ENCODE measurements at regions not wholly inside any gene's neighbourhood (a gene's known extent, or its start where the extent isn't known, plus 50 kb on each side); places are given as distances from the start of the nearest gene placed in this dataset.

DNA sequence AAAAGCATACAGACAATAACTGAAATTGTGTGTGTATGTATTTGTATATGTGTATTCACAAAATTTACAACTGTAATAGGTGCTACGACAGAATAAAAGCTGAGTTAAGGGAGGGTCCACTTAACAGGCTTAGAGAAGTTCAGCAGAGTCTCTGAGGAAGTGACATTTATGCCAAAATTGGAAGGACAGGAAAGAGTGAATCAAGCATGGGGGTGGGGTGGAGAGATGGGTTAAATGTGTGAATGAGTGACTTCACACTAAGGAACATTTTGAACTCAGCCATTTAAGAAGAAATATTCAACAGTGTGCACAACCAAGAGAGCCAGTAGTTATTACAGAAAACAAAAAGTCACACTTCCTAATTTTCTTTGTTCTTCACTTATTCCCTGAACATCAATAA, 53.8 kb upstream of the RGS1 start:
- peak; percentile 28 to 83 for DNase-seq (ENCODE audit: low read depth in 2 of 2)

DNA sequence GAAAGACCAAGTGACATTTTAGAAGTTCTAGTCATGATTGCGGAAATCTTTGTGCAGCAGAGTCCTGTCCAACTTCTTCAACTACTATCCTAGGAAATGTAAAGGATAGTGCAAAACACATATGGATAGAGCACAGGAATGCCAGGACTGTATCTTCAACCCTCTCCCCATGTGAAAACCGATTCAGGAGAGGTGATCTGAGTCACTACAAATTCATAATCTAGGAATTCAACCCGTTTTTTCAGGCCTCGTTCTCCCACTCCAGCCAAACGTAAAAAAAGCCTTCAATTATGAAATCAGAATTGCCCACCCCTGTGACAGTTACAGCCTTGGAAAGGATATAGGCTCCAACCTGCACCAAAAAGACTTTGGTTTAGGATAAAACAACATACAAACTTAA, 52.9 kb upstream of the RGS1 start:
- DNase-seq (ENCODE audit: low read depth in 2 of 2), result no peak

DNA sequence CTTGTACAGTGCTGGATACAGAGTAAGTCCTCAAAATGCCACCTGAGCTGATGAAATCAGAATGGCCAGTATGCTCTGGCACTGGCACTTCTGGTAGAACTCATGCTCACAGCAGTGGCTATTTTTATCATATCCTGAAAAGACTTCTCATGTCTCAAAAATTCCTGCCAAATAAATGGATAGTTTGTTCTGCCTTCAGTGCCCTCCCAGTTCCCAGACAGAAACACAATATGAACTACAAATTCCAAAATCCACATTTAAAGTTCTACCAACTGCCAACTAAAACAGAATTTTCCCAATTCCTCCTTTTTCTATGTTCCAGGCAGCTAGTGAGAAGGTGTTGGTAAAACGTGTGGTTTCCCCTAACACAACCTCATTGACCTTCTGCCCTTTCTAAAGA, 51.4 kb upstream of the RGS1 start:
- DNase-seq (ENCODE audit: low read depth in 2 of 2), result peak; percentile 58 to 67
